ENCODE measurements at regions not wholly inside any gene's neighbourhood (a gene's known extent, or its start where the extent isn't known, plus 50 kb on each side); places are given as distances from the start of the nearest gene placed in this dataset.
"Not testable (repeated sequence)": the region's sequence is repeated elsewhere in the genome, so short reads cannot be mapped to it uniquely, and the experiment has no call there.

DNA sequence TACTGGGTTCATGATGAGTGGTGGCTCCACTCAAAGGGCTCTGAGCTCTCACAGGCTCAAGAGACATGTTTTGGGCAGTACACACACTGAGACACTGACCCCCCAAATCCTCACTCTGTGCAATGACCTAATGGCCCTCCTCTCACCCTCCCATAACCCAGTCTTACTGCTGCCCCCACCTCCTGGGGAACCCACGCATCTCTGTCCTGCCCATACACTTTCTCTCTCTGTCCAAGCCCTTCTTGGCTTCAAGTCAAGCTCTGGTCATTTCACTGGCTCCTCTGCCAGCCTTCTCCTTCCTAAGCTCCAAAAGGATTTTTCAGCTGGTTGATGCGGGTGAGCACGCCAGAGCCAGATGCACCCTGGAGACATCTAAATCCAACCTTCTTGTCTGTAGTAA is 187.9 kb upstream of the TSHZ3 start:
- TF ChIP-seq MXI1 (IDR thresholded peaks at IDR 0.05; ENCODE audit: borderline replicate concordance, low read depth, low read length) (no peak), MAZ (IDR thresholded peaks at IDR 0.05; ENCODE audit: borderline replicate concordance, low read depth, low read length) (no peak), FOS (IDR thresholded peaks at IDR 0.05; ENCODE audit: low read depth, low read length) (no peak)
- no peak overlapping the region for H3K18ac ChIP-seq (ENCODE audit: low read depth, low read length)
- no peaks in the 10 kb centered on the region for H3K9me3 ChIP-seq (ENCODE audit: control insufficient read depth, insufficient read depth, low read length)
- H3K9me1 ChIP-seq (ENCODE audit: insufficient read depth, low read length), result no peaks in the 10 kb centered on the region
- H3K9ac ChIP-seq (ENCODE audit: low read depth, low read length), result no peak overlapping the region
- H2BK120ac ChIP-seq (ENCODE audit: low read depth, low read length), result no peak overlapping the region
- H4K5ac ChIP-seq (ENCODE audit: low read depth, low read length), result no peak overlapping the region
- no peak overlapping the region for H2BK5ac ChIP-seq (ENCODE audit: low read depth, low read length, poor library complexity, severe bottlenecking)
- dilution Hi-C loops (cut with HindIII; ENCODE audit: low sequenced_read_pairs, unreplicated experiment), result no loop called here
- no peak overlapping the region for H3K4me2 ChIP-seq (ENCODE audit: low read depth, low read length)
- H3K14ac ChIP-seq (replicated peaks; ENCODE audit: low read depth, low read length), result no peak overlapping the region
- WGBS, 2 experiments (ENCODE audit: extremely low coverage in 2 of 2, insufficient read length in 1 of 2), result no CpG with 5 or more reads among the region's 3 CpGs
- H3K79me1 ChIP-seq (ENCODE audit: low read depth in 1 of 2, low read length in 2 of 2), result no peaks in the 10 kb centered on the region
- H2BK15ac ChIP-seq (ENCODE audit: low read depth, low read length), result no peak overlapping the region
- no peak overlapping the region for H4K8ac ChIP-seq (ENCODE audit: low read depth in 2 of 2, low read length in 2 of 2)
- no TSS peak for BruUV-seq (replicated peaks)
- no peak overlapping the region for H2AFZ ChIP-seq (replicated peaks; ENCODE audit: low read length, poor library complexity)
- no peak overlapping the region for H3K56ac ChIP-seq (ENCODE audit: extremely low read depth, insufficient read depth, low read length)
- H3K4me3 ChIP-seq (ENCODE audit: insufficient read depth, low read depth, low read length), result no peak overlapping the region
- intact Hi-C loops (cut with micrococcal nuclease), result no loop called here
- no peak overlapping the region for H4K91ac ChIP-seq (ENCODE audit: insufficient read depth, low read depth, low read length)
- ChIA-PET CTCF (no interaction called here), POLR2A (ENCODE audit: unreplicated experiment) (no interaction called here)
- no peak overlapping the region for H2AK9ac ChIP-seq (replicated peaks; ENCODE audit: low read depth, low read length, poor library complexity)
- H3K4ac ChIP-seq (ENCODE audit: low read depth, low read length), result no peak overlapping the region
- H3K36me3 ChIP-seq (ENCODE audit: control insufficient read depth, insufficient read depth, low read length), result no peaks in the 10 kb centered on the region
- no peak for DNase-seq
- H4K20me1 ChIP-seq (ENCODE audit: insufficient read depth, low read length), result no peaks in the 10 kb centered on the region
- H3K4me1 ChIP-seq (ENCODE audit: control insufficient read depth, insufficient read depth, low read length), result no peaks in the 10 kb centered on the region
- in situ Hi-C loops (cut with MboI; ENCODE audit: low sequenced_read_pairs), result no loop called here
- no peak overlapping the region for H2BK20ac ChIP-seq (ENCODE audit: low read depth, low read length)
- H2AK5ac ChIP-seq (ENCODE audit: low read depth, low read length), result no peak overlapping the region
- peaks cover 2% of the 10 kb centered on the region; the same call in 1 of the 2 replicates for H3K27me3 ChIP-seq (ENCODE audit: control insufficient read depth, insufficient read depth, low read length)
- no peak overlapping the region for H3K23ac ChIP-seq (ENCODE audit: low read depth, low read length)
- ATAC-seq (ENCODE audit: low read depth), result no peak
- H3K27ac ChIP-seq (ENCODE audit: insufficient read depth, low read length), result no peak overlapping the region

DNA sequence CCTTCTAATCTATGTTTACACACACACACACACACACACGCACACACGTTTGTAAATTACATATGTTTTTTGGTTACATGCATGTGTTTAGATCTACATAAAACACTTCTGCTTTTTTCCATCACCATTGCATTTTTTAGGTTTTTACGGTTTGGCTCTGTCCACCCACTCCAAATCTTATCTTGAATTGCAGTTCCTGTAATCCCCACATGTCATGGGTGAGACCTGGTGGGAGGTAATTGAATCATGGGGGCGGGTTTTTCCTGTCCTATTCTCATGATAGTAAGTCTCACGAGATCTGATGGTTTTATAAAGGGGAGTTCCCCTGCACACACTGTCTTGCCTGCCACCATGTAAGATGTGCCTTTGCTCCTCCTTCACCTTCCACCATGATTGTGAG is 188.7 kb upstream of the TSHZ3 start:
- H2AFZ ChIP-seq (replicated peaks; ENCODE audit: low read length, poor library complexity); H2AK5ac ChIP-seq (ENCODE audit: low read depth, low read length); H2BK5ac ChIP-seq (ENCODE audit: low read depth, low read length, poor library complexity, severe bottlenecking); H3K9me1 ChIP-seq (ENCODE audit: insufficient read depth, low read length); ATAC-seq (ENCODE audit: low read depth); H3K4me1 ChIP-seq (ENCODE audit: control insufficient read depth, insufficient read depth, low read length); H4K91ac ChIP-seq (ENCODE audit: insufficient read depth, low read depth, low read length); H3K36me3 ChIP-seq (ENCODE audit: control insufficient read depth, insufficient read depth, low read length); POLR2A ChIA-PET (ENCODE audit: unreplicated experiment); H4K20me1 ChIP-seq (ENCODE audit: insufficient read depth, low read length); CTCF ChIA-PET; H4K8ac ChIP-seq (ENCODE audit: low read depth in 2 of 2, low read length in 2 of 2); H3K4me3 ChIP-seq (ENCODE audit: insufficient read depth, low read depth, low read length); H2AK9ac ChIP-seq (replicated peaks; ENCODE audit: low read depth, low read length, poor library complexity); DNase-seq; H3K27me3 ChIP-seq (ENCODE audit: control insufficient read depth, insufficient read depth, low read length); H2BK20ac ChIP-seq (ENCODE audit: low read depth, low read length); H3K79me1 ChIP-seq (ENCODE audit: low read depth in 1 of 2, low read length in 2 of 2); intact Hi-C loops (cut with micrococcal nuclease); H3K18ac ChIP-seq (ENCODE audit: low read depth, low read length); in situ Hi-C loops (cut with MboI; ENCODE audit: low sequenced_read_pairs); BruUV-seq (replicated peaks); H3K9ac ChIP-seq (ENCODE audit: low read depth, low read length); H3K56ac ChIP-seq (ENCODE audit: extremely low read depth, insufficient read depth, low read length); H3K27ac ChIP-seq (ENCODE audit: insufficient read depth, low read length); H4K5ac ChIP-seq (ENCODE audit: low read depth, low read length); H3K4me2 ChIP-seq (ENCODE audit: low read depth, low read length); H3K23ac ChIP-seq (ENCODE audit: low read depth, low read length); H3K4ac ChIP-seq (ENCODE audit: low read depth, low read length); H2BK120ac ChIP-seq (ENCODE audit: low read depth, low read length); H3K9me3 ChIP-seq (ENCODE audit: control insufficient read depth, insufficient read depth, low read length); H3K14ac ChIP-seq (replicated peaks; ENCODE audit: low read depth, low read length); H2BK15ac ChIP-seq (ENCODE audit: low read depth, low read length); dilution Hi-C loops (cut with HindIII; ENCODE audit: low sequenced_read_pairs, unreplicated experiment): not testable (repeated sequence)
- WGBS, 2 experiments (ENCODE audit: extremely low coverage in 2 of 2, insufficient read length in 1 of 2), result no CpG with 5 or more reads among the region's 5 CpGs

Measured in IMR-90 (cell line).